MM.1S (cell line): ENCODE measurements at regions not wholly inside any gene's neighbourhood (a gene's known extent, or its start where the extent isn't known, plus 50 kb on each side); places are given as distances from the start of the nearest gene placed in this dataset.

Source experiments
- CTCF ChIP-seq: fragments of 300-600 bp; sonication (generic); IDR thresholded peaks from 2 replicates; pipeline ENCODE4 v1.5.1; 2016; ENCODE audit warnings: antibody characterized with exemption, low read length, mixed read lengths
- EZH2 ChIP-seq: fragments of 300-600 bp; sonication (generic); optimal IDR thresholded peaks from 2 replicates; pipeline ENCODE3; 2017; ENCODE audit warnings: low read depth, mild to moderate bottlenecking, antibody characterized with exemption, low read length, mixed read lengths
- EZH2phosphoT487 ChIP-seq: fragments of 300-600 bp; sonication (generic); IDR thresholded peaks from 2 replicates; pipeline ENCODE4 v1.6.1; 2018; ENCODE audit warnings: antibody characterized with exemption, low read length

- TF ChIP-seq CTCF (no peak), EZH2 (no peak), EZH2phosphoT487 (no peak)
Observed at GRCh38 chr12:116502141-116502725, 56.9 kb upstream of the MAP1LC3B2 start.
